ENCODE measurements at regions not wholly inside any gene's neighbourhood (a gene's known extent, or its start where the extent isn't known, plus 50 kb on each side); places are given as distances from the start of the nearest gene placed in this dataset.
"Not testable (repeated sequence)": the region's sequence is repeated elsewhere in the genome, so short reads cannot be mapped to it uniquely, and the experiment has no call there.

DNA sequence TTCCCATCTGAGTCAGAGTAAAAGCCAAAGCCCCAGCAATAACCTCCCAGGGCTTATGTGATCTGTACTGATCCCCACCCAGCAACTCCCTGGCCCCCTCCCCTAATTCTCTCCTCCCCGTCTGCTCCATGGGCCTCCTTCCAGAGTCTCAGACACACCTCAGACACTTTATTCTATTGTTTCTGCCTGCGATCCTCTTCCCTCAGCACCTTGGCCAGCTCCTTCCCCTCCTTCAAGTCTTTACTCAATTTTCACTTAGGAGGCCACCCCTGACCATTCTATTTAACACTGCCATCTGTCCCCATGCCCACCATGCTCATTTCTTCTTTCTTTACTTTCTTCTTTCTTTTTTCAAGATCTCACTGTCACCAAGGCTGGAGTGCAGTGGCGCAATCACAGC, 81.0 kb upstream of the COBL start:
- not testable (repeated sequence) for TF ChIP-seq EP300, POLR2A, POLR2AphosphoS5 (IDR thresholded peaks at IDR 0.05)
- TF ChIP-seq, protein P1, sequence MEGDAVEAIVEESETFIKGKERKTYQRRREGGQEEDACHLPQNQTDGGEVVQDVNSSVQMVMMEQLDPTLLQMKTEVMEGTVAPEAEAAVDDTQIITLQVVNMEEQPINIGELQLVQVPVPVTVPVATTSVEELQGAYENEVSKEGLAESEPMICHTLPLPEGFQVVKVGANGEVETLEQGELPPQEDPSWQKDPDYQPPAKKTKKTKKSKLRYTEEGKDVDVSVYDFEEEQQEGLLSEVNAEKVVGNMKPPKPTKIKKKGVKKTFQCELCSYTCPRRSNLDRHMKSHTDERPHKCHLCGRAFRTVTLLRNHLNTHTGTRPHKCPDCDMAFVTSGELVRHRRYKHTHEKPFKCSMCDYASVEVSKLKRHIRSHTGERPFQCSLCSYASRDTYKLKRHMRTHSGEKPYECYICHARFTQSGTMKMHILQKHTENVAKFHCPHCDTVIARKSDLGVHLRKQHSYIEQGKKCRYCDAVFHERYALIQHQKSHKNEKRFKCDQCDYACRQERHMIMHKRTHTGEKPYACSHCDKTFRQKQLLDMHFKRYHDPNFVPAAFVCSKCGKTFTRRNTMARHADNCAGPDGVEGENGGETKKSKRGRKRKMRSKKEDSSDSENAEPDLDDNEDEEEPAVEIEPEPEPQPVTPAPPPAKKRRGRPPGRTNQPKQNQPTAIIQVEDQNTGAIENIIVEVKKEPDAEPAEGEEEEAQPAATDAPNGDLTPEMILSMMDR (IDR thresholded peaks at IDR 0.05) = not testable (repeated sequence)
